ENCODE measurements at regions not wholly inside any gene's neighbourhood (a gene's known extent, or its start where the extent isn't known, plus 50 kb on each side); places are given as distances from the start of the nearest gene placed in this dataset.
"Not testable (repeated sequence)": the region's sequence is repeated elsewhere in the genome, so short reads cannot be mapped to it uniquely, and the experiment has no call there.

- Mint-ChIP-seq H3K4me3 (no peak overlapping the region), H3K27ac (no peak overlapping the region), H3K4me1 (no peaks in the 10 kb centered on the region), H3K9me3 (no peaks in the 10 kb centered on the region), H3K27me3 (peaks cover 16% of the 10 kb centered on the region), H3K36me3 (no peaks in the 10 kb centered on the region)
- ATAC-seq, result no peak
Measured at GRCh38 chr5:157986431-157986990, 127.6 kb upstream of the CLINT1 start.

GRCh38 chr5:157984611-157985010, 125.7 kb upstream of the CLINT1 start:
- no peak for ATAC-seq
- Mint-ChIP-seq H3K36me3 (no peaks in the 10 kb centered on the region), H3K9me3 (no peaks in the 10 kb centered on the region), H3K4me3 (no peak overlapping the region), H3K4me1 (no peaks in the 10 kb centered on the region), H3K27ac (no peak overlapping the region), H3K27me3 (peaks cover 2% of the 10 kb centered on the region)

GRCh38 chr5:157983906-157984551, 125.1 kb upstream of the CLINT1 start:
- no peaks in the 10 kb centered on the region for H3K9me3 Mint-ChIP-seq
- ATAC-seq, result no peak
- H3K4me3 Mint-ChIP-seq, result no peak overlapping the region
- no peaks in the 10 kb centered on the region for H3K4me1 Mint-ChIP-seq
- no peaks in the 10 kb centered on the region for H3K36me3 Mint-ChIP-seq
- H3K27ac Mint-ChIP-seq, result no peak overlapping the region
- no peaks in the 10 kb centered on the region for H3K27me3 Mint-ChIP-seq

GRCh38 chr5:157978061-157978460, 119.1 kb upstream of the CLINT1 start:
- Mint-ChIP-seq H3K27ac (no peak overlapping the region), H3K4me1 (no peaks in the 10 kb centered on the region), H3K4me3 (no peak overlapping the region), H3K27me3 (peaks cover 29% of the 10 kb centered on the region), H3K9me3 (no peaks in the 10 kb centered on the region), H3K36me3 (no peaks in the 10 kb centered on the region)
- ATAC-seq, result no peak

- peaks cover 31% of the 10 kb centered on the region for H3K27me3 Mint-ChIP-seq
- ATAC-seq, result no peak
- no peaks in the 10 kb centered on the region for H3K9me3 Mint-ChIP-seq
- H3K4me3 Mint-ChIP-seq, result no peak overlapping the region
- no peak overlapping the region for H3K27ac Mint-ChIP-seq
- H3K4me1 Mint-ChIP-seq, result no peaks in the 10 kb centered on the region
- H3K36me3 Mint-ChIP-seq, result no peaks in the 10 kb centered on the region
Measured at GRCh38 chr5:157976429-157976828, 117.5 kb upstream of the CLINT1 start.

GRCh38 chr5:157972579-157972978, 113.6 kb upstream of the CLINT1 start:
- Mint-ChIP-seq H3K36me3 (no peaks in the 10 kb centered on the region), H3K4me1 (no peaks in the 10 kb centered on the region), H3K4me3 (no peak overlapping the region), H3K27ac (no peak overlapping the region), H3K9me3 (no peaks in the 10 kb centered on the region), H3K27me3 (peaks cover 31% of the 10 kb centered on the region)
- ATAC-seq, result no peak

- no peak overlapping the region for H3K27ac Mint-ChIP-seq
- peaks cover 31% of the 10 kb centered on the region for H3K27me3 Mint-ChIP-seq
- no peaks in the 10 kb centered on the region for H3K36me3 Mint-ChIP-seq
- H3K9me3 Mint-ChIP-seq, result no peaks in the 10 kb centered on the region
- no peaks in the 10 kb centered on the region for H3K4me1 Mint-ChIP-seq
- no peak for ATAC-seq
- no peak overlapping the region for H3K4me3 Mint-ChIP-seq
Measured at GRCh38 chr5:157971571-157972216, 112.7 kb upstream of the CLINT1 start.

- H3K4me1 Mint-ChIP-seq, ATAC-seq, H3K27me3 Mint-ChIP-seq, H3K27ac Mint-ChIP-seq, H3K4me3 Mint-ChIP-seq, H3K36me3 Mint-ChIP-seq, H3K9me3 Mint-ChIP-seq: not testable (repeated sequence)
Measured at GRCh38 chr5:157968570-157968969, 109.6 kb upstream of the CLINT1 start.

- no peaks in the 10 kb centered on the region for H3K9me3 Mint-ChIP-seq
- no peak for ATAC-seq
- H3K27ac Mint-ChIP-seq, result no peak overlapping the region
- H3K36me3 Mint-ChIP-seq, result no peaks in the 10 kb centered on the region
- H3K4me1 Mint-ChIP-seq, result no peaks in the 10 kb centered on the region
- H3K27me3 Mint-ChIP-seq, result no peaks in the 10 kb centered on the region
- no peak overlapping the region for H3K4me3 Mint-ChIP-seq
Measured at GRCh38 chr5:157965989-157966388, 107.0 kb upstream of the CLINT1 start.

GRCh38 chr5:157965040-157965678, 106.2 kb upstream of the CLINT1 start:
- ATAC-seq, result no peak
- Mint-ChIP-seq H3K9me3 (no peaks in the 10 kb centered on the region), H3K27me3 (no peaks in the 10 kb centered on the region), H3K4me3 (no peak overlapping the region), H3K4me1 (no peaks in the 10 kb centered on the region), H3K36me3 (no peaks in the 10 kb centered on the region), H3K27ac (no peak overlapping the region)

GRCh38 chr5:157963761-157964160, 104.8 kb upstream of the CLINT1 start:
- no peak for ATAC-seq
- Mint-ChIP-seq H3K4me1 (no peaks in the 10 kb centered on the region), H3K4me3 (no peak overlapping the region), H3K36me3 (no peaks in the 10 kb centered on the region), H3K9me3 (no peaks in the 10 kb centered on the region), H3K27ac (no peak overlapping the region), H3K27me3 (no peaks in the 10 kb centered on the region)

- Mint-ChIP-seq H3K9me3 (no peaks in the 10 kb centered on the region), H3K4me1 (no peaks in the 10 kb centered on the region), H3K4me3 (no peak overlapping the region), H3K27me3 (no peaks in the 10 kb centered on the region), H3K36me3 (no peaks in the 10 kb centered on the region), H3K27ac (no peak overlapping the region)
- no peak for ATAC-seq
Measured at GRCh38 chr5:157963244-157963643, 104.3 kb upstream of the CLINT1 start.

GRCh38 chr5:157962686-157963085, 103.7 kb upstream of the CLINT1 start:
- H3K4me3 Mint-ChIP-seq, ATAC-seq, H3K27me3 Mint-ChIP-seq, H3K9me3 Mint-ChIP-seq, H3K4me1 Mint-ChIP-seq, H3K27ac Mint-ChIP-seq, H3K36me3 Mint-ChIP-seq: not testable (repeated sequence)

- Mint-ChIP-seq H3K9me3 (no peaks in the 10 kb centered on the region), H3K27me3 (no peaks in the 10 kb centered on the region), H3K4me3 (no peak overlapping the region), H3K4me1 (no peaks in the 10 kb centered on the region), H3K27ac (no peak overlapping the region), H3K36me3 (no peaks in the 10 kb centered on the region)
- no peak for ATAC-seq
Measured at GRCh38 chr5:157961896-157962590, 103.1 kb upstream of the CLINT1 start.

- H3K27ac Mint-ChIP-seq, result no peak overlapping the region
- peaks cover 2% of the 10 kb centered on the region for H3K27me3 Mint-ChIP-seq
- no peaks in the 10 kb centered on the region for H3K36me3 Mint-ChIP-seq
- no peak overlapping the region for H3K4me3 Mint-ChIP-seq
- H3K4me1 Mint-ChIP-seq, result no peaks in the 10 kb centered on the region
- ATAC-seq, result no peak
- no peaks in the 10 kb centered on the region for H3K9me3 Mint-ChIP-seq
Measured at GRCh38 chr5:157961176-157961575, 102.2 kb upstream of the CLINT1 start.

All from stimulated activated memory B cell treated with anti-CD40 and anti-IgM and Interleukin-4, amounts not matched to agents 10 μg/mL and 1 μg/mL and 100 μg/mL, for 72 hours (primary cell).